Left cardiac atrium (tissue), 4 donors: ENCODE measurements at regions not wholly inside any gene's neighbourhood (a gene's known extent, or its start where the extent isn't known, plus 50 kb on each side); places are given as distances from the start of the nearest gene placed in this dataset.

ENCODE experiments used
- ATAC-seq, 2 donors: fragments of 200-7000 bp; cut with Tn5 transposase; one replicate each; pipeline ENCODE4 v1.9.1; 2020; ENCODE audit warnings: mild to moderate bottlenecking in 2 of 2, moderate library complexity in 2 of 2
- DNase-seq: peaks from one replicate; pipeline ENCODE4 v3.0.0-alpha.2; 2020
- intact Hi-C, 2 donors: fragments of 100-400 bp; cut with DNase I; formaldehyde crosslinking; loops; one replicate each; pipeline versions ENCODE4 v1.14.1 to v1.15.1; 2022 to 2023
- donor health status: DM: no; HTN: yes; CAD: no.
- donor health status: DM: no; HTN: yes; CAD: no; lungs with severe emphysema.
- donor health status: DM: yes; HTN: yes; CAD: no.
- donor health status: Dilated cardiomyopathy.

DNA sequence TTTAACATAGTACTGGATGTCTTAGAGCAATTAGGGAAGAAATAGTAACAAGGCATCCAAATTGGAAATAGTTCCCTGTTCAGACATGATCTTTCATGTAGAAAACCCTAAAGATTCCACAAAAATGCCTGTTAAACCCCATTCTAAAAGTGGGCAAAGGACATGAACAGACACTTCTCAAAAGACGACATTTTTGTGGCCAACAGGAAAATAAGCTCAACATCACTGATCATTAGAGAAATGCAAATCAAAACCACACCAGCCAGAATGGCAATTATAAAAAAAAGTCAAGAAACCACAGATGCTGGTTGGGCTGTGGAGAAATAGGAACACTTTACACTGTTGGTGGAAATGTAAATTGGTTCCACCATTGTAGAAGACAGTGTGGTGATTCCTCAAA, 109.9 kb upstream of the MOCS1 start:
- intact Hi-C loops, result no loop called here
- ATAC-seq, result no peak
- DNase-seq, result no peak

DNA sequence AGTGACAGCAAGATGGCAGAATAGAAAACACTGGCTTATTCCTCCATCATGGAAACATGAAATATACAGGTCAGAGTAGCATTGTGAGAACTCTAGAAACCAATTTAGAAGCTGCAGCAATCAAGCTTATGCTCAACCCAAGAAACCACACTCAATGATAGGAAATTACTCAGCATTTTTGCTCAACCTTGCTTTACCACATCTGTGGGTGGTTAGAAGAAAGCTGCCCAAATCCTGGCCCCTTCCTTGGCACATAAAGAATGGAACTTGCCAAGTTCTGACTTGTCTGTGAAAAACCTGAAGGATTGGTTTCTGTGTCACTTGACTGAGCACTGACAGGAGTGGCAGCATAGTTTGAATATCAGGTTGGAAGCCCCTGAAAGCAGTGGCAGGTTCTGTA, 108.0 kb upstream of the MOCS1 start:
- intact Hi-C loops, result no loop called here
- ATAC-seq (no peak), DNase-seq (no peak)

DNA sequence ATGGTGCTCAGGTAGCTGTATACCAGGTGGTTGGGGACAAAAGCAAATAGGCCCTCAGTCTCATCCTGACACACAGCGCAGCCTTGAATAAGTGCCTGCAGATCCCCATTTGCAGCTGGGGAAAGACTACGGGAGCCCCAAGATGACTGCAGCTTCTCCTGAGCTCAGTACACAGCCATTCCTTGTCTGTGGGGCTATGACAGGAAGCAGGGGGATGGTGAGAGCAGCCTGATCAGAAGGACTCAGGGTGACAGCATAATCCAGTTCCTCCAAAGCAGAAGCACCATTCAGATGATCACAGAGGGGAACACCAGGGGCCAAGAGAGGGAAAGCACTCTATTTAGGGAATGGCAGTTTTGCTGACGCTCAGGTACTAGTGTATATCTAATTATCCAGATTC, 104.8 kb upstream of the MOCS1 start:
- intact Hi-C loops, result no loop called here
- no peak for DNase-seq
- no peak for ATAC-seq

DNA sequence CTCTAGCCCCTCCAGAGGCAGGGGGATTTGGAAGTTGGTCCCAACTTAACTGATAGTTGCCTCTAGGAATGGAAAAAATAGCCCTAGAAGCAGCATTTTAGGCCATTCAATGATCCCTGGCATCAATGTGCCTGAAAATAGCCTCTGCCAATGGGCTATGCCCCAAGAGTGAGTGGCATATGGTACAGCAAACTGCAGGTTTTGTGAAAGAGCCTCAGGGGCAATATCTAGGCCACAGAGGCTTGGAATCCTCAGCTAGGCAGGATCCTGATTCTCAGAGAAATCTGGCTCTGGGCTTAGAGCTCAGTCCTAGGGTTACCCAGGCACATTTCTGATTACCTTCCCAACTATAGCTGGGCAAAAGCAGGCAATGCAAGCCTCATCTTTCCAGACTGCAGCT, 104.4 kb upstream of the MOCS1 start:
- no peak for ATAC-seq
- DNase-seq, result no peak
- intact Hi-C loops, result no loop called here

DNA sequence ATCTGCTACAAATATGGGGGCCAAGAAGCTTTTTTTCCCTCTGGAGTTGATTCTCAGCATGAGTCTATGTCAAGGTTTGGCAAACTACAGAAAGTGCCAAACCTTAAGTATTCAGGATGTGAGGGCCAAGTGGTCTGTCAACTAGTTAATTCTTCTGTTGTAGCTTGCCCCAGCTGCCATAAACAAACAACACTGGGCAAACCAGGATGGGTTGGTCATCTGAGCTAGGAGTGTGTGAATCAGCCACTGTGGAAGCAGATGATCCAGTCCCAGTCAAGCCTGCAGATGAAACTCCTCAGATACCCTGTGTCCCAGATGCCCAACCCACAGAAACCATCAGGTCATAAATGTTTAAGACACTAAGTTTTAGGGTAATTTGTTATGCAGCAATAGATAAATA, 103.0 kb upstream of the MOCS1 start:
- DNase-seq, result no peak
- intact Hi-C loops, result no loop called here
- ATAC-seq, result no peak

DNA sequence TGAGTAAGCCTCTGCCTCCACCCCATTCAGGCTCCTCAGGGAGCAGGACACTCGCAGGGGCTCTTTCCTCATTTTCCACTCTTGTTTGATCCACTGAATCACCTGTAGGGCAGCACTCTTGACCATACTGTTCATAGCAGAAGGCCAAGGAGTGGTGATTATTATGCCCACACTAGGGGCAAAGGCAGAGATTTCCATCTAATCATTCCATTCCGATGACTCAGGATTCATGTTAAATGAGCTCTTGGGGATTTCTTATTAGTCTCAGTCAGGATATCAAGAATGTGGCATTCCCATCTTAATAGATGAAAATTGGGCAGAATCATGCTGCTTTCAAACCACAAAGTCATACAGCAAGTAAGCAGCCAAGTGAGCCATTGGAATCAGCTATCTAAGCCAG, 101.9 kb upstream of the MOCS1 start:
- DNase-seq (no peak), ATAC-seq (no peak)
- intact Hi-C loops, result no loop called here

DNA sequence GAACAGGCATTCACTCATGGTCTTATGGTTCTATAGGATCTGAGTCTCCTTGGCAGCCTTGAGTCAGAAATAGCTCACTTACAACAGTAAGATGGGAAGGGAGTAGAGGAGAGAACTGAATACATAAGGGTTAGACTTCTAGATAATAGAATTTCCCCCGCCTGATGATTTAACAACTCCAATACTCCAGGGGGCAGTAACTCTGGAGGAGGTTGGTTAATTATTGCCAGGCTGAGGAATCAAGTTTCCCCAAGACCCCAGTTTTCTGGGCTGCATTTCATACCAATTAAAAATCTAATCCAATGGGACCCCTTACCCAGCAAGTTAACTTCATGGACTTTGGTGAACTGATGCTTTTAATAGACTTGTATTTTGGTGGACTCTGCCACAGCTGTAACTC, 94.2 kb upstream of the MOCS1 start:
- intact Hi-C loops, result no loop called here
- ATAC-seq (no peak), DNase-seq (no peak)

DNA sequence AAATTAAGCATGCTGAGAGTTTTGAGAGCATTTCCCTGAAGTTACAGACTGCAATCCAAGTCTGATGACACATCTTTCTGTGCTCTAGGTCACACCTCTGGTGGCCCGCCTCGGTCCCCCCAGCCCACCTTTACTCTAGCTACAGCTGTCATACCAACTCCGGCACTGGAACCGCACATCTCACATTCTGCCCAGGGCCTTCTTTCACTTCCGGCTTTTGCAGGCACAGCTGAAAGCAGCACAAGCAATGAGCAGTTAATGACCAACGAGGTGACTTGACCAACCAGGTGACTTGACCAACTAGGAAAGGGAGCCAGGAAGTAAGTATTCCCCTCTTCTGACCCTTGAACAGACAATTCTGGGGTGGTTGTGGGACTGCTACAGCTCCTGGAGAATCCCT, 88.6 kb upstream of the MOCS1 start:
- ATAC-seq (no peak), DNase-seq (no peak)
- intact Hi-C loops, result no loop called here

DNA sequence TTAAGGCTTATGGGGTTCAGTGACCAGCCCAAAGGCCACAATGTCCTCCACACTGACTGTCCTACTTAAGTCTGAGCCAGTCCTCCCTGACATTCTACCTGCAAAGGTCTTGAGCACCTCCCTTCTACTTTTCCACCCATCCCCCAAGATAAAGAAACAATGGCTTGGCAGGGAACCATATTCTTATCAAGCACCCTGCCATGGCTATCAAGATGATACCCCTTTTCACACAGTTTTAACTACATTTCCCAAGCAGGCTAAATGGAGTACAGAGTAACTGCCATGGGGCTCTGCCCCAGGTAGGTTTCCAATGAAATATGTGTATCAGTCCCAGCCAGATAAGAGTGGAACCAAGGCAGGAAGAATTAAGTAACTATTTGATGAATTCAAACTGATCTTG, 85.9 kb upstream of the MOCS1 start:
- intact Hi-C loops, result no loop called here
- ATAC-seq, result no peak
- DNase-seq, result no peak

DNA sequence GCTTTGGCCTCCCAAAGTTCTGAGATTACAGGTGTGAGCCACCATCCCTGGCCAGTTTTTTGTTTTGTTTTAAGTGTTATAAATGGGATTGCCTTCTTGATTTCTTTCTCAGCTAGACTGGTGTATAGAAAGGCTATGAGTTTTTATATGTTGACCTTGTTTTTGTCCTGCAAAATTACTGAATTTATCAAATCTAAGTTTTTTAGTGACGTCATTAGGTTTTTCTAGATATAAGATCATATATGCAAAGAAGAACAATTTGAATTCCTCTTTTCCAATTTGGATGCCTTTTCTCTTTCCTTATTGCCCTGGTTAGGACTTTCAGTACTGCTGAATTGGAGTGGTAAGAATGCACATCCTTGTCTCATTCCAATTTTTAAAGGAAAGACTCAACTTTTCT, 81.3 kb upstream of the MOCS1 start:
- intact Hi-C loops, result no loop called here

DNA sequence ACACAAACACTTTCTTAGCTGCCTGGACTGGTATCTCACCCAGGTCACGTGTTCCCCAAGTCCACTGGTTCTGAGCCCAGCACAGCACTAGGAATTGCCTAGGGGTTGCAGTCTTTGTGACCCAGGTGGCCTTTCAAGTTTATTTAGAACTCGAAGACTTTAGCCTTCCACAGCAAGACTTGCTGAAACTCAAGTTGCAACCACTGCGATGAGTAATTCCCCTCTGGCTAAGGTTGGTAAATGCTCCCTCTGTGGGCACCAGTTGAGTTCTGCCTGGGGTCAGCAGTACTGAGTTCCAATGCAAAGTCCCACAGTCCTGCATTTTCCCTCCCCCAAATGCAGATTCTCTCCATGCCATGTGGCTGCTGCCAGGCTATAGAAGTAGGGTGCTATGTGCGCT, 77.6 kb upstream of the MOCS1 start:
- intact Hi-C loops, result no loop called here
- ATAC-seq (no peak), DNase-seq (no peak)

More for the DNA sequence above, 81.3 kb upstream of the MOCS1 start:
- DNase-seq (no peak), ATAC-seq (no peak)

DNA sequence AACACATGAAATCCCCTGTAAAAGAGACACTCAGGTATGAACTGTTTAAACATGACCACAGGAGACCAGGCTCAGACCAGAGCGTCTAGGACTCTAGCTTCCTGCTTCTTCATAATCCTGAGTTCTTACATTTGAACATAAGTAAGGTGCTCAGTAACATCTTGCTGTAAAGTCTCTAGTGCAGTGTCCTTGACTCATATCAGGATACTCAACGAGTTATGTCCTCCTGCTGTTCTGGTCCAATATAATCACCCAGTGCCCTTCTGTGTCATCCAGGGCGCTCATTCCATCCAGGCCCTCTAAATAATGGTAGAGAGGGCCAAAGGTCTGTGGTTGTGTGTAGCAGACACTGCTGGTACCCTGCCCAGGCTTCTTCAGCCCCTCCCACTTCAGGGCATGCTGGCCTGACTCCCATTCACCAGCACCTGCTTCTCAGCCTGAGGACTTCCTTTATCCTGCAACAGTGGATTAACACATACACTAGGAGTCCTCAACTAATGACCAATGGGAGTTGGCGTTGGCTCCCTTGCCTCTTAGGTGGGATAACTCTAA, 66.8 kb upstream of the MOCS1 start:
- intact Hi-C loops, result no loop called here

DNA sequence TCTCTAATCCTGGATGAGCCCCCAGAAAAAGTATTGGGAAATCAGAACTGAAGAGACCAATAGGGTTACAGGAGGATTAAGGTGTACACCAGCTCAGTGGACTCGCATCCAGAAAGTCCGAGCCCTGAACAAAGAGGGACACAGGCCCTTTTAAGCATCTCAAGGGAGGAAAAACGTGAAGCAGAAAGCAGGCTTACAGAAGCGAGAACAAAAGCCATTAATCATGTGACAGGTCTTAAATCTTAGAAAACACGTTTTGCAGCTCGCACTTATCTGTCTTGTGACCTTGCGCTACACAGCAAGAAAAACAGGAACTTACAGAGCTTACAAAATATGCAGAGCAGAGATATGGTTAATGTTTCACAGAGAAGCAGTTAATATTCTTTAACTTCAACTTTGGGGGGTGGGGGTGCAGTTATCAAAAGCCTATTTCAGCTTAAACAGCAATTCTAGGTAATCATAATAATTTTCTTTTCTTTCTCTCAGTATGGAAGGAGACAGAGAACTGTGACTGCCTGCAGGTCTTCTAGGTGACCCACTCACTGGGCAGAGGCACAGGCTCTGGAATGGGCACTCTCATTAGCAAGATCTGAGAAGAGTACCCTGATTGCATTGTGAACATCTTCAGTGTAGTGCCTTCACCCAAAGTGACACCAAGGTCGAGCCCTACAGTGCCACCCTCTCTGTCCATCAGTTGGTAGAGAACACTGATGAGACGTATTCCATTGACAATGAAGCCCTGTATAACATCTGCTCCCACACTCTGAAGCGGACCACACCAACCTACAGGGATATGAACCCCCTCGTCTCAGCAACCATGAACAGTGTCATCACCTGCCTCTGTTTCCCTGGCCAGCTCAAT, 65.0 kb upstream of the MOCS1 start:
- ATAC-seq (no peak), DNase-seq (no peak)
- intact Hi-C loops, result no loop called here

More for the DNA sequence above, 66.8 kb upstream of the MOCS1 start:
- DNase-seq, result no peak
- ATAC-seq, result no peak

DNA sequence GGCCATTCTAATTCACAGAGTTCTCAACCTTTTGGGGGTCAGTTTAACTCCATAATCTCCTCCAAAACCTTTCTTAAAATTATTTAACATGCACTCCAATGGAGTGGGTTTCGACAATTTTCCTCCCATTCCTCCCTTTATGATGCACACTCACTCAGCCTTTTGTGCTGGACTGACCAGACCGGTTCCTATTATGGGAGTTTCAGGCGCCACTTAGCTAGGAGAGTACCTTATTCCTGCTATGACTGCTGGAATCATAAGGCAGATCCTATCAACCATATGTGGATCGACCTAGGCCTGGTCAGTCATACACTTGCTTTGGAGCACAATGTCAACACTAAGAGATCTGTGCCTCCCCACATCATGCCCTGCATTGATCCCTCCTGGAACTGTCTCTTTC, 63.9 kb upstream of the MOCS1 start:
- intact Hi-C loops, result no loop called here
- ATAC-seq (no peak), DNase-seq (no peak)

DNA sequence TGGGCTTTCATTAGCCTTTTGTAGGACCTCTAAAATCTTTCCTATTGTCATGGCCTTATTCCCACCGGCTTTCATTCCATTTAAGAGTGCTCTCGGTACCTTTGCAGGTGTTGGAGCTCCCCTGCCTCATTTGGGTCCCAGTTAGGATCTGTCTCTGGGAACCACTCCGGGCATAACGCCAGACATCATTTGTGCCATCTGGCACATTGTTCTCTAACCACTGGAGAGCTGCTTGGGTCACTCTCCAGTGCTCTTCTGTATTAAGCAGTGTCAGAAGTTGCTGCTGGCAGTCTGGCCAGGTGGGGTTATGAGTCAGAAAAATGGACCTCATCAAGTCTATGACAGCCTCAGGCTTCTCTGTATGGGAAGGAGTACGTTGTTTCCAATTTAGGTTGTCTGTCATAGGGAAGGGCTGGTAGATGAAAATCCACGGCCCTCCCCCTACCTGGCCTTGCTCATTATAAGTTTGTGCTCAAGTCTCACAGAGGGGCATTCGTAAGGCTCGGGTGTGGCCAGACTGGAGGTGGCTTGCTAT, 62.9 kb upstream of the MOCS1 start:
- no peak for DNase-seq
- no peak for ATAC-seq
- intact Hi-C loops, result no loop called here

DNA sequence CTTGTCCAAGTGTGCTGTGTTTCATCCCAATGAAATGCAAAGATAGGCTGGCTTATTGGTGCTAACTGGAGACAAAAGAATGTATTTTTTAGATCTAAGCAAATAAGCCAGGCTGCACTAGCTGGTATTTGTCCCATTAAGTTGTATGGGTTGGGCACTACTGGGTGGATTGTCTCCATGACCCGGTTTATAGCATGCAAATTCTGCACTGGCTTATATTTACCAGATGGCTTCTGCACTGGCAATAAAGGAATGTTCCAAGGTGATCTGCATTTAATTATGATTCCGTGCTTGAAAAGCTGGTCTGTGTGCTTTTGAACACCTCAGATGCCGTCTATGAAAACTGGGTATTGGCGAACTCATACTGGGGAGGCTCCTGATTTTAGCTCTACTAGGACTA, 61.4 kb upstream of the MOCS1 start:
- DNase-seq (no peak), ATAC-seq (no peak)
- intact Hi-C loops, result no loop called here

DNA sequence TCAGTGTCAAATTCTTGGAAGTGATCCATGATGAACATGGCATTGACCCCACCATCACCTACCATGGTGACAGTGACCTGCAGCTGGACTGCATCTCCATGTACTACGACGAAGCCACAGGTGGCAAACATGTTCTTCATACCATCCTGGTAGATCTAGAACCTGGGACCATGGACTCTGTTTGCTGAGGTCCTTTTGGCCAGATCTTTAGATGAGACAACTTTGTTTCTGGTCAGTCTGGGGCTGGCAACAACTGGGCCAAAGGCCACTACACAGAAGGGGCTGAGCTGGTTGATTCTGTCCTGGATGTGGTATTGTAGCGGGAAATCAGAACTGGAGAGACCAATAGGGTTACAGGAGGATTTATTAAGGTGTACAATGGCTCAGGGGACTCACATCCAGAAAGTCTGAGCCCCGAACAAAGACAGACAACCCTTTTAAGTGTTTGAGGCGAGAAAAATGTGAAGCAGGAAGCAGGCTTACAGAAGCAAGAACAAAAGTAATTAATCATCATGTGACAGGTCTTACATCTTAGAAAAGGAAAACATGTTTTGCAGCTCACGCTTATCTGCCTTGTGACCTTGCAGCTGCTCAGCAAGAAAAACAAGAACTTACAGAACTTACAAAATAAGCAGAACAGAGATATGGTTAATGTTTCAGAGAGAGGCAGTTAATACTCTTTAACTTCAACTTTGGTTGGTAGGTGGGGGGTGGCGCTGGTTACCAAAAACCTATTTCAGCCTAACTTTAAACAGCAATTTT, 58.8 kb upstream of the MOCS1 start:
- no peak for DNase-seq

More for the DNA sequence above, 58.8 kb upstream of the MOCS1 start:
- ATAC-seq, result no peak
- intact Hi-C loops, result no loop called here
